Activated T-helper 17 cell treated with anti-CD3 and anti-CD28 coated beads, Interleukin-2, amount 50 U/mL, for 72 hours (primary cell): ENCODE measurements at regions not wholly inside any gene's neighbourhood (a gene's known extent, or its start where the extent isn't known, plus 50 kb on each side); places are given as distances from the start of the nearest gene placed in this dataset.
"Not testable (repeated sequence)": the region's sequence is repeated elsewhere in the genome, so short reads cannot be mapped to it uniquely, and the experiment has no call there.

ENCODE experiments used
- ATAC-seq: fragments of 150-1000 bp; cut with Tn5 transposase; replicated peaks from 2 replicates; pipeline ENCODE4 v1.10.0; 2021; ENCODE audit warnings: mild to moderate bottlenecking, moderate library complexity
- H3K27ac Mint-ChIP-seq: one replicate; pipeline ENCODE4 v1.8.0; 2022; ENCODE audit warnings: mixed read lengths
- H3K27me3 Mint-ChIP-seq: one replicate; pipeline ENCODE4 v1.8.0; 2022; ENCODE audit warnings: mixed read lengths
- H3K36me3 Mint-ChIP-seq: one replicate; pipeline ENCODE4 v1.8.0; 2022; ENCODE audit warnings: low read depth, mild to moderate bottlenecking, mixed read lengths
- H3K4me1 Mint-ChIP-seq: one replicate; pipeline ENCODE4 v1.8.0; 2022; ENCODE audit warnings: mixed read lengths
- H3K4me3 Mint-ChIP-seq: one replicate; pipeline ENCODE4 v1.8.0; 2022; ENCODE audit warnings: mild to moderate bottlenecking, mixed read lengths
- H3K9me3 Mint-ChIP-seq: one replicate; pipeline ENCODE4 v1.8.0; 2022; ENCODE audit warnings: mixed read lengths

GRCh38 chr3:95464346-95464745 lies 1350.0 kb upstream of the EPHA6 start:
- no peak overlapping the region for H3K27ac Mint-ChIP-seq
- no peaks in the 10 kb centered on the region for H3K27me3 Mint-ChIP-seq
- ATAC-seq = no peak
- H3K36me3 Mint-ChIP-seq = no peaks in the 10 kb centered on the region
- H3K4me3 Mint-ChIP-seq = no peak overlapping the region
- no peaks in the 10 kb centered on the region for H3K4me1 Mint-ChIP-seq
- H3K9me3 Mint-ChIP-seq = peaks cover 12% of the 10 kb centered on the region

- peaks cover 11% of the 10 kb centered on the region for H3K9me3 Mint-ChIP-seq
- H3K4me1 Mint-ChIP-seq = no peaks in the 10 kb centered on the region
- no peak for ATAC-seq
- H3K4me3 Mint-ChIP-seq = no peak overlapping the region
- no peaks in the 10 kb centered on the region for H3K27me3 Mint-ChIP-seq
- no peaks in the 10 kb centered on the region for H3K36me3 Mint-ChIP-seq
- no peak overlapping the region for H3K27ac Mint-ChIP-seq
These were observed 1346.1 kb upstream of the EPHA6 start for GRCh38 chr3:95468331-95468730.

- Mint-ChIP-seq H3K9me3 (peaks cover 3% of the 10 kb centered on the region), H3K4me3 (no peak overlapping the region), H3K36me3 (no peaks in the 10 kb centered on the region), H3K27ac (no peak overlapping the region), H3K27me3 (no peaks in the 10 kb centered on the region), H3K4me1 (no peaks in the 10 kb centered on the region)
- no peak for ATAC-seq
These were observed 1340.1 kb upstream of the EPHA6 start for GRCh38 chr3:95474338-95474737.

GRCh38 chr3:95476534-95476933 lies 1337.9 kb upstream of the EPHA6 start:
- H3K9me3 Mint-ChIP-seq = no peaks in the 10 kb centered on the region
- no peak for ATAC-seq
- H3K4me3 Mint-ChIP-seq = no peak overlapping the region
- H3K27me3 Mint-ChIP-seq = no peaks in the 10 kb centered on the region
- H3K27ac Mint-ChIP-seq = no peak overlapping the region
- H3K36me3 Mint-ChIP-seq = no peaks in the 10 kb centered on the region
- H3K4me1 Mint-ChIP-seq = no peaks in the 10 kb centered on the region

GRCh38 chr3:95506174-95506573 lies 1308.2 kb upstream of the EPHA6 start:
- no peaks in the 10 kb centered on the region for H3K27me3 Mint-ChIP-seq
- H3K27ac Mint-ChIP-seq = no peak overlapping the region
- H3K9me3 Mint-ChIP-seq = no peaks in the 10 kb centered on the region
- no peaks in the 10 kb centered on the region for H3K4me1 Mint-ChIP-seq
- no peaks in the 10 kb centered on the region for H3K36me3 Mint-ChIP-seq
- H3K4me3 Mint-ChIP-seq = no peak overlapping the region
- no peak for ATAC-seq

GRCh38 chr3:95508124-95508523 lies 1306.3 kb upstream of the EPHA6 start:
- Mint-ChIP-seq H3K4me3 (no peak overlapping the region), H3K4me1 (no peaks in the 10 kb centered on the region), H3K27me3 (no peaks in the 10 kb centered on the region), H3K27ac (no peak overlapping the region), H3K9me3 (peaks cover 3% of the 10 kb centered on the region), H3K36me3 (no peaks in the 10 kb centered on the region)
- ATAC-seq = peak; percentile 57

- Mint-ChIP-seq H3K4me1 (no peaks in the 10 kb centered on the region), H3K36me3 (no peaks in the 10 kb centered on the region), H3K4me3 (no peak overlapping the region), H3K9me3 (peaks cover 3% of the 10 kb centered on the region), H3K27ac (no peak overlapping the region), H3K27me3 (no peaks in the 10 kb centered on the region)
- ATAC-seq = no peak
These were observed 1302.6 kb upstream of the EPHA6 start for GRCh38 chr3:95511828-95512227.

- no peaks in the 10 kb centered on the region for H3K4me1 Mint-ChIP-seq
- H3K36me3 Mint-ChIP-seq = no peaks in the 10 kb centered on the region
- no peaks in the 10 kb centered on the region for H3K27me3 Mint-ChIP-seq
- ATAC-seq = no peak
- H3K4me3 Mint-ChIP-seq = no peak overlapping the region
- peaks cover 3% of the 10 kb centered on the region for H3K9me3 Mint-ChIP-seq
- no peak overlapping the region for H3K27ac Mint-ChIP-seq
These were observed 1300.1 kb upstream of the EPHA6 start for GRCh38 chr3:95514260-95514659.

GRCh38 chr3:95521396-95521795 lies 1293.0 kb upstream of the EPHA6 start:
- H3K27me3 Mint-ChIP-seq = no peaks in the 10 kb centered on the region
- H3K27ac Mint-ChIP-seq = no peak overlapping the region
- H3K9me3 Mint-ChIP-seq = no peaks in the 10 kb centered on the region
- no peaks in the 10 kb centered on the region for H3K4me1 Mint-ChIP-seq
- no peak overlapping the region for H3K4me3 Mint-ChIP-seq
- no peaks in the 10 kb centered on the region for H3K36me3 Mint-ChIP-seq
- ATAC-seq = no peak

- Mint-ChIP-seq H3K4me1 (no peaks in the 10 kb centered on the region), H3K36me3 (no peaks in the 10 kb centered on the region), H3K9me3 (no peaks in the 10 kb centered on the region), H3K27me3 (no peaks in the 10 kb centered on the region), H3K27ac (no peak overlapping the region), H3K4me3 (no peak overlapping the region)
- ATAC-seq = no peak
These were observed 1291.9 kb upstream of the EPHA6 start for GRCh38 chr3:95522449-95522848.

- Mint-ChIP-seq H3K27me3 (no peaks in the 10 kb centered on the region), H3K4me1 (no peaks in the 10 kb centered on the region), H3K27ac (no peak overlapping the region), H3K9me3 (no peaks in the 10 kb centered on the region), H3K36me3 (no peaks in the 10 kb centered on the region), H3K4me3 (no peak overlapping the region)
- no peak for ATAC-seq
These were observed 1274.4 kb upstream of the EPHA6 start for GRCh38 chr3:95539950-95540483.

- Mint-ChIP-seq H3K4me1 (no peaks in the 10 kb centered on the region), H3K36me3 (no peaks in the 10 kb centered on the region), H3K27me3 (no peaks in the 10 kb centered on the region), H3K9me3 (peaks cover 10% of the 10 kb centered on the region), H3K4me3 (no peak overlapping the region), H3K27ac (no peak overlapping the region)
- no peak for ATAC-seq
These were observed 1248.9 kb upstream of the EPHA6 start for GRCh38 chr3:95565502-95565901.

GRCh38 chr3:95567346-95567745 lies 1247.0 kb upstream of the EPHA6 start:
- no peak overlapping the region for H3K4me3 Mint-ChIP-seq
- H3K27ac Mint-ChIP-seq = no peak overlapping the region

GRCh38 chr3:95586754-95587153 lies 1227.6 kb upstream of the EPHA6 start:
- no peak for ATAC-seq
- Mint-ChIP-seq H3K27me3 (no peaks in the 10 kb centered on the region), H3K9me3 (no peaks in the 10 kb centered on the region), H3K4me1 (no peaks in the 10 kb centered on the region), H3K27ac (no peak overlapping the region), H3K36me3 (no peaks in the 10 kb centered on the region), H3K4me3 (no peak overlapping the region)

More at GRCh38 chr3:95567346-95567745, 1247.0 kb upstream of the EPHA6 start:
- Mint-ChIP-seq H3K4me1 (no peaks in the 10 kb centered on the region), H3K9me3 (peaks cover 10% of the 10 kb centered on the region), H3K27me3 (no peaks in the 10 kb centered on the region), H3K36me3 (no peaks in the 10 kb centered on the region)
- no peak for ATAC-seq

GRCh38 chr3:95587641-95588040 lies 1226.8 kb upstream of the EPHA6 start:
- H3K4me3 Mint-ChIP-seq, ATAC-seq, H3K4me1 Mint-ChIP-seq, H3K27ac Mint-ChIP-seq, H3K36me3 Mint-ChIP-seq, H3K9me3 Mint-ChIP-seq, H3K27me3 Mint-ChIP-seq: not testable (repeated sequence)

- ATAC-seq = no peak
- Mint-ChIP-seq H3K4me1 (no peaks in the 10 kb centered on the region), H3K9me3 (no peaks in the 10 kb centered on the region), H3K36me3 (no peaks in the 10 kb centered on the region), H3K4me3 (no peak overlapping the region), H3K27me3 (no peaks in the 10 kb centered on the region), H3K27ac (no peak overlapping the region)
These were observed 1225.9 kb upstream of the EPHA6 start for GRCh38 chr3:95588473-95588872.
